Coronary artery (tissue), 2 donors: ENCODE measurements at regions not wholly inside any gene's neighbourhood (a gene's known extent, or its start where the extent isn't known, plus 50 kb on each side); places are given as distances from the start of the nearest gene placed in this dataset.

Experiments used
- DNase-seq: peaks from one replicate; pipeline ENCODE4 v3.0.0-alpha.2; 2017; ENCODE audit warnings: low spot score
- H3K27ac ChIP-seq, 2 donors: fragments of 200-600 bp; sonication (generic); one replicate each; pipeline ENCODE4 v1.5.1; 2016 to 2019
- H3K4me3 ChIP-seq: fragments of 200-600 bp; sonication (generic); 2 replicates; pipeline ENCODE4 v1.5.1; 2016; ENCODE audit warnings: mild to moderate bottlenecking, moderate library complexity
- TF ChIP-seq, protein P1 (sequence below): fragments of 200-600 bp; sonication (generic); IDR thresholded peaks from one replicate; pipeline ENCODE4 v1.5.1; 2019; ENCODE audit warnings: antibody characterized with exemption

DNA sequence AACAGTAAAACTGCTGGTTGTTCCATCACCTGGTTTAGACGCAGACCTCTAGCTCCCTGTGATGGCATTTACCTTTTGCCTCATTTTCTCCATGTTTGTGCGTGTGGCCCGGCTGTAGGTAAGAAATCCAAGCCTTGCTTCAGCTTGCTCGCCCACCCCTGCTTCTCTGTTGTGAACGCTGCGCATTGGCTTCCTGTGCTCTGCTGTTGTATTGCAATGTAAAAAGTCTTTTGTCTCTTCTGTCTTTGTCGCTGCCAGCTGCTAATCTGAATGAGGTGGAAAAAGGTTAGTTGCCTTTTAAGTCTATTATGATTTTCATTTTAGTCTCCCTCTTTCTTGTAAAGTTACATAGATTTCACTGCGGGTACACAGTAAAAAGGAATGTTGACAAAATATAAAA is 127.3 kb upstream of the PACRGL start:
- no peak overlapping the region for H3K4me3 ChIP-seq
- no peak for DNase-seq
- no peak overlapping the region for H3K27ac ChIP-seq
- TF ChIP-seq, protein P1, sequence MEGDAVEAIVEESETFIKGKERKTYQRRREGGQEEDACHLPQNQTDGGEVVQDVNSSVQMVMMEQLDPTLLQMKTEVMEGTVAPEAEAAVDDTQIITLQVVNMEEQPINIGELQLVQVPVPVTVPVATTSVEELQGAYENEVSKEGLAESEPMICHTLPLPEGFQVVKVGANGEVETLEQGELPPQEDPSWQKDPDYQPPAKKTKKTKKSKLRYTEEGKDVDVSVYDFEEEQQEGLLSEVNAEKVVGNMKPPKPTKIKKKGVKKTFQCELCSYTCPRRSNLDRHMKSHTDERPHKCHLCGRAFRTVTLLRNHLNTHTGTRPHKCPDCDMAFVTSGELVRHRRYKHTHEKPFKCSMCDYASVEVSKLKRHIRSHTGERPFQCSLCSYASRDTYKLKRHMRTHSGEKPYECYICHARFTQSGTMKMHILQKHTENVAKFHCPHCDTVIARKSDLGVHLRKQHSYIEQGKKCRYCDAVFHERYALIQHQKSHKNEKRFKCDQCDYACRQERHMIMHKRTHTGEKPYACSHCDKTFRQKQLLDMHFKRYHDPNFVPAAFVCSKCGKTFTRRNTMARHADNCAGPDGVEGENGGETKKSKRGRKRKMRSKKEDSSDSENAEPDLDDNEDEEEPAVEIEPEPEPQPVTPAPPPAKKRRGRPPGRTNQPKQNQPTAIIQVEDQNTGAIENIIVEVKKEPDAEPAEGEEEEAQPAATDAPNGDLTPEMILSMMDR: no peak

DNA sequence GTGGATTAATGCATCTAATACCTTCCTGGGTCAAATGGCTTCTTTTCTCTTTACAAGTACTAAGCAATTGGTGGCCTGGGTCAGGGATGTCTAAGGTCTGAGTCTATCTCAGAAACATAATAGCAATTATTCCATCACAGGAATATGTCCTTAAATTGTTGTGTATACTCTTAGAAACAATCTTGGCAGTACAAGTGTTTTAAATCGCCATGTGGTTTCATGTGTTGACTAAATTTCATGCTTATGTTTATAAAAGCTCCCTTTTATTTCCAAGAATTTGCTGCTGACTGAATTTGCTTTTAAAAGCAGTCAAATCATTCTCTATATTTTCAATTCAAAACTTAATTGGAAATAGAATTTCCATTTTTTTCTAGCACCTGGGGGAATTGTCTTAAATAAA is 125.3 kb upstream of the PACRGL start:
- Histone ChIP-seq H3K27ac (no peak overlapping the region), H3K4me3 (no peak overlapping the region)
- TF ChIP-seq, protein P1: no peak
- DNase-seq: no peak

DNA sequence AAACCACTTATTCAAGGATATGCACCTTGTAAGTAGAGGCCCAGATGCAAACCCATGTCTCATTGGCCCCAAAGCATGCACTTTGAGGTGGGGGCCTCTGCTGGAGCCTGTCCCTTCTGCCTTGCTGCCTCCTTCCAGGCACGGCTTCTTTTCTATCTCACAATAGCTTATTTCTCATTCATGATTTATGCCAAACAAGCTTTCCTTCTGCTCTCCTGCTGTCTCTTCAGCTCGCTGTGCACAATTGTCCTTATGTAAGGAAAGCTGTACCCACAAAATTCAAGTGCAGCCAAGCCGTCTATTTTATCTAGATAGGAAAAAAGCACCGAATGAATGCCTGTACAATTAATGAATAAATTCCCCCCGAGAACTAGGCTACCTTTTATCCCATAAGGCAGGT is 124.8 kb upstream of the PACRGL start:
- DNase-seq: no peak
- TF ChIP-seq, protein P1: no peak
- Histone ChIP-seq H3K27ac (no peak overlapping the region), H3K4me3 (no peak overlapping the region)

DNA sequence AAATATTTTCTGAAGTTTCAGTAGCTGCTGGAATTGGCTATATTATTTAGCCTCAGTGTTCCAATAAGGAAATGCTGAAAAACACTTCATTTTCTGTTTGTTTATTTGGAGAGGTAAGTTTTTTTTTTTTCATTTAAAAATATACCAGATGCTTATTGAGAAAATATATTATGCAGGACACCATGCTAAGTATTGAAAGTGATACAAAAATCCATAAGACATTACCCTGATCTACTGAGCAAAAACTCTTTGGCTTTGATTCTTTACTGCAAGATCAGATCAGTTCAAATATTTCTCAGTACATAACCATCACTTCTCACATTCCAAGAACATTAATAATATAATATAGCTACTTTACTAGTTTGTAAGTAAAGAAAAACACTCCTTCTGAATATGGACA is 123.4 kb upstream of the PACRGL start:
- H3K4me3 ChIP-seq: no peak overlapping the region
- H3K27ac ChIP-seq: no peak overlapping the region
- TF ChIP-seq, protein P1: no peak
- DNase-seq: no peak

DNA sequence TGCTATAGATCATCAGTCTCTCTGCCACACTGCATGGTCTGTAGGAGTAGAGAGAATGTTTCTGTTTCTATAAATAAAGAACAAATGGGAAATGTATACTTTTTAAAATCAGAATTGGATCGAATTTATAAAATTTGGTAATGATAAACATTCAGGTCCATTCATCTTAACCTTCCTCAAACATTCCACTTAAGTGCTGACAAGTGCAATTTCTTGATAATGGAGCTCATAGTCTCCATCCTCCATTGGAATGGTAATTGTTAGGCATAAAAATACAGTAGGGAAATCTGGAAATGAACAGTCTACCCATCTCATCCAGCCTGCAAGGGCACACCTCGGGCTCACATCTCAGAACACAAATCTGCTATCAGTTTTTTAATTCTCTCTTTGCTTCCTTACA is 122.6 kb upstream of the PACRGL start:
- Histone ChIP-seq H3K27ac (no peak overlapping the region), H3K4me3 (no peak overlapping the region)
- DNase-seq: no peak
- TF ChIP-seq, protein P1: no peak

DNA sequence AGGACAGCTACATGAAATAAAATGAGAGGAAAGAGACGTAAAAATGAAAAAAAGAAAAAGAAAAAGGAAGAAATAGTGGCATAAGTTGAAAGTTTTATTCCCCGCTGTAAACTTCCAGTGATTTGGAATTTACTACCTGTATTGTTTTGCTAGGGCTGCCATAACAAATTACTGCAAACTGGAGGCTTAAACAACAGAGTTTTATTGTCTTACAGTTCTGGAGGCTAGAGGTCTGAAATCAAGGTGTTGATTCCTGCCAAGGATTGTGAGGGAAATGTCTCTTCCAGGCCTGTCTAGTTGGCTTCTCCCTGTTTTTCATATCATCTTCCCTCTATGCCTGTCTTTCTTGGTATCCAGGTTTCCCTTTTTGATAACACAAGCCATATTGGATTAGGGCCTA is 119.4 kb upstream of the PACRGL start:
- TF ChIP-seq, protein P1: no peak
- H3K4me3 ChIP-seq: no peak overlapping the region
- no peak for DNase-seq
- no peak overlapping the region for H3K27ac ChIP-seq

DNA sequence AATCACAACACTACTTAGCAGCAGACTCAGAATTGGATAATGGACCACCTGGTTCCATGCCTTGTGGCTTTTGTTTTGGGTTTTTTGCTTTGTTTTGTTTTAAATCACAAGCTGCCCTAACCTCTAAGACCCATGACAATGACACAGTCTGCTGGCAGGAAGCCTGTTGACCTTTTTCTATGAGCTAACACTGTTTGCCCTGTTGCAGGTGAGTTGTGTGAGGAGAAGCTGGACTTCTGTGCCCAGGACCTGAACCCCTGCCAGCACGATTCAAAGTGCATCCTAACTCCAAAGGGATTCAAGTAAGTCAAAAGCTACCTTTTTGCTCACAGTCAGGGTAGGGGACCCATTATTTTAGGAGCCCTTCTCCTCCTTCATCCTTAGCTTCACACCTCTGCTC is 110.8 kb upstream of the PACRGL start:
- TF ChIP-seq, protein P1: no peak
- Histone ChIP-seq H3K4me3 (no peak overlapping the region), H3K27ac (no peak overlapping the region)
- no peak for DNase-seq
